IPS-NIHi11 (cell line): ENCODE measurements at regions not wholly inside any gene's neighbourhood (a gene's known extent, or its start where the extent isn't known, plus 50 kb on each side); places are given as distances from the start of the nearest gene placed in this dataset.

ENCODE experiments used
- DNase-seq: peaks from one replicate; pipeline ENCODE4 v3.0.0; 2012; ENCODE audit warnings: mixed read lengths, low spot score

- no peak for DNase-seq
Measured at GRCh38 chr1:60126723-60127122, 53.2 kb upstream of the C1orf87 start.
